Sigmoid colon (tissue), 6 donors: ENCODE measurements at regions not wholly inside any gene's neighbourhood (a gene's known extent, or its start where the extent isn't known, plus 50 kb on each side); places are given as distances from the start of the nearest gene placed in this dataset.

Experiments used
- DNase-seq: peaks from one replicate; pipeline ENCODE4 v3.0.0-alpha.2; 2019
- H3K27ac ChIP-seq, 4 donors: fragments of 200-600 bp; sonication (generic); one replicate each; pipeline ENCODE4 v1.5.1; 2016 to 2019; ENCODE audit warnings: mild to moderate bottlenecking in 1 of 4
- H3K27me3 ChIP-seq, 3 donors: fragments of 200-600 bp; sonication (generic); one replicate each; pipeline ENCODE4 v1.5.1; 2019; ENCODE audit warnings: mild to moderate bottlenecking in 1 of 3
- H3K36me3 ChIP-seq, 4 donors: fragments of 200-600 bp; sonication (generic); one replicate each; pipeline ENCODE4 v1.5.1; 2016 to 2019
- H3K4me1 ChIP-seq, 4 donors: fragments of 200-600 bp; sonication (generic); one replicate each; pipeline ENCODE4 v1.5.1; 2017 to 2019
- H3K4me3 ChIP-seq, 4 donors: fragments of 200-600 bp; sonication (generic); one replicate each; pipeline ENCODE4 v1.5.1; 2017 to 2019; ENCODE audit warnings: mild to moderate bottlenecking in 2 of 4, moderate library complexity in 1 of 4
- H3K9me3 ChIP-seq, 4 donors: fragments of 200-600 bp in 3 of 4; sonication (generic) in 3 of 4; one replicate each; pipeline versions ENCODE4 v1.5.1 to v1.6.1; 2013 to 2019
- CTCF ChIP-seq, 4 experiments: fragments of 450-650 bp in 3 of 4; fragments of 200-600 bp in 1 of 4; IDR thresholded peaks; one replicate each; pipeline ENCODE4 v1.5.1; 2016 to 2019; ENCODE audit warnings: antibody characterized with exemption in 4 of 4, mild to moderate bottlenecking in 3 of 4, moderate library complexity in 2 of 4
- EP300 ChIP-seq, 4 donors: sonication (generic); formaldehyde crosslinking; IDR thresholded peaks; one replicate each; pipeline ENCODE4 v1.6.1; 2017; ENCODE audit warnings: antibody characterized with exemption in 4 of 4
- POLR2A ChIP-seq, 2 donors: fragments of 450-650 bp; IDR thresholded peaks; one replicate each; pipeline ENCODE4 v1.6.1; 2016; ENCODE audit warnings: antibody characterized with exemption in 2 of 2, mild to moderate bottlenecking in 2 of 2, moderate library complexity in 2 of 2
- POLR2AphosphoS5 ChIP-seq, 4 donors: sonication (generic); formaldehyde crosslinking; IDR thresholded peaks; one replicate each; pipeline ENCODE4 v1.6.1; 2017; ENCODE audit warnings: antibody characterized with exemption in 4 of 4
- WGBS, 2 donors: extraction: QIAGEN DNeasy Blood & Tissue Kit; methylation state at CpG; one replicate each; pipeline ENCODE4 v1.1.7; 2013; 5-methylcytosine and 5-hydroxymethylcytosine counted together
- intact Hi-C: fragments of 100-400 bp; cut with DNase I; formaldehyde crosslinking; loops from one replicate; pipeline ENCODE4 v1.15.1; 2023
- donor health status: healthy with polysubstance abuse.
- donor health status: healthy.

GRCh38 chr21:43339668-43340067 lies 87.3 kb downstream of the SIK1 start:
- intact Hi-C loops = no loop called here

GRCh38 chr21:43338951-43339350 lies 88.0 kb downstream of the SIK1 start:
- intact Hi-C loops = no loop called here
- no peak for DNase-seq
- Histone ChIP-seq H3K9me3 (no peaks in the 10 kb centered on the region), H3K27me3 (no peaks in the 10 kb centered on the region), H3K4me1 (peaks cover 0 to 1% (median under 1%) of the 10 kb centered on the region in 4 donors), H3K36me3 (no peaks in the 10 kb centered on the region), H3K4me3 (no peak overlapping the region), H3K27ac (no peak overlapping the region)
- WGBS, 2 donors = 41 to 64% methylated on average over 5 of the region's 5 CpGs
- TF ChIP-seq POLR2A (IDR thresholded peaks at IDR 0.05) (no peak), CTCF (IDR thresholded peaks at IDR 0.05) (no peak), EP300 (IDR thresholded peaks at IDR 0.05) (no peak), POLR2AphosphoS5 (IDR thresholded peaks at IDR 0.05) (no peak)

More at GRCh38 chr21:43339668-43340067, 87.3 kb downstream of the SIK1 start:
- Histone ChIP-seq H3K27ac (no peak overlapping the region), H3K9me3 (no peaks in the 10 kb centered on the region), H3K4me1 (peaks cover 0 to 1% (median 0%) of the 10 kb centered on the region in 4 donors), H3K27me3 (no peaks in the 10 kb centered on the region), H3K4me3 (no peak overlapping the region), H3K36me3 (no peaks in the 10 kb centered on the region)
- 77 to 82% methylated on average over 16 of the region's 16 CpGs for WGBS, 2 donors
- TF ChIP-seq POLR2AphosphoS5 (IDR thresholded peaks at IDR 0.05) (no peak), POLR2A (IDR thresholded peaks at IDR 0.05) (no peak), CTCF (IDR thresholded peaks at IDR 0.05) (no peak), EP300 (IDR thresholded peaks at IDR 0.05) (no peak)
- DNase-seq = no peak

DNA sequence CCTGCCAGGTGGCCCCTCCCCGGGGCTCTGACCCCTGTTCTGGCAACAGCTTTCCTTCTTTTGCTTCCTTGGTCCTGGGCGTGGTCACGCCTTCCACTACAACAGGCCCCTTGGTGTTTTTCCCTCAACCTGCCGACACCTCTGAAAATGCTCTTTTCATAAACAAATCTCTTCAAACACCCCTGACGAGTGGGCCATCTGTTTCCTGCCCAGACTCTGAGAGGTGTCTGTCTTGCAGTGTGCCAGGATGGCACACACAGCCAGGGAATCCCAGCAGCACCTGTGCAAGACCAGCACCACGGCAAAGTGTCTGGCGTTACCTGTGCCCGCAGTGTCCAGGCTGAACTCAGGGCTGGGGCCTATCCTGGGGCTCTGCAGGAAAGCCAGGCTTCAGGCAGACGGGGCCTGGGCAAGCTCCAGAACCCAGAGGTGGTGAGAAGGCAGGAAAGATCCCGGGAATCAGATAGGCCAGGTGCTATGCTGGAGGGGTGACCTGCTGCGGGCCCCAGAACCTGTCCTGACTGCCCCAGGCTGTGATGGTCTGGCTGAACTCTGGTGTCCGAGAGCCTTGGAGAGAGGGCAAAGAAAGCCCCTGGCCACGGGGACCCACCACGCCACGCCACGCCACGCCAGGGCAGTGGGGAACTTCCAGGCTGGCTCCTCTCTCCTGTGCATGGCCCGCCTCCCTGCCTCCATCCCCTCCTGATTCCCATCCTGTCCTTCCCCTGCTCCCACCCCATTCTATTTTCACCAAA lies 88.9 kb downstream of the SIK1 start:
- intact Hi-C loops = no loop called here
- WGBS, 2 donors = 79 to 91% methylated on average over 18 of the region's 18 CpGs
- Histone ChIP-seq H3K36me3 (no peaks in the 10 kb centered on the region), H3K27me3 (no peaks in the 10 kb centered on the region), H3K9me3 (no peaks in the 10 kb centered on the region), H3K4me3 (no peak overlapping the region), H3K27ac (no peak overlapping the region), H3K4me1 (peaks cover 0 to 10% (median 9%) of the 10 kb centered on the region in 4 donors)
- DNase-seq = no peak
- no peak for TF ChIP-seq POLR2AphosphoS5 (IDR thresholded peaks at IDR 0.05)
- TF ChIP-seq POLR2A (IDR thresholded peaks at IDR 0.05) = no peak
- no peak for TF ChIP-seq EP300 (IDR thresholded peaks at IDR 0.05)
- TF ChIP-seq CTCF (IDR thresholded peaks at IDR 0.05) = no peak

DNA sequence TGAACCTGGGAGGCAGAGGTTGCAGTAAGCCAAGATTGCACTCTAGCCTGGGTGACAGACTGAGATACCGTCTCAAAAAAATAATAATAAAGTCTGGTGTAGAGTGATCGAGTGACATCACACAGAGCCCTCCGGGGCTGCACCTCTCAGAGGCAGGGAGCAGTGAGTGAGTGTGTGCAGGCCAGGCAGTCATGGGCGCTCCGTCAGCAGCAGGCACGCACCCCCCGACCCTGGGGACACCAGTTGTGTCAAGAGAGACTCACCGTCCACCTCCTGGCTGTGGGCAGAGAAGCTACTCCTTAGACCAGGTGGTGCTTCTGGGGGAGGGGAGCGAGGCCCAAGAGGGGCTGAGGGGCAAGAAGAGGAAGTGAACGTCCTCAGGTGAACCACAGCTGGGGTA lies 91.8 kb downstream of the SIK1 start:
- TF ChIP-seq CTCF (IDR thresholded peaks at IDR 0.05) (no peak), EP300 (IDR thresholded peaks at IDR 0.05) (no peak), POLR2A (IDR thresholded peaks at IDR 0.05) (no peak), POLR2AphosphoS5 (IDR thresholded peaks at IDR 0.05) (no peak)
- Histone ChIP-seq H3K9me3 (no peaks in the 10 kb centered on the region), H3K27ac (no peak overlapping the region), H3K4me1 (peaks cover 0 to 22% (median 21%) of the 10 kb centered on the region in 4 donors), H3K27me3 (no peaks in the 10 kb centered on the region), H3K36me3 (no peaks in the 10 kb centered on the region), H3K4me3 (no peak overlapping the region)
- DNase-seq = no peak
- intact Hi-C loops = no loop called here
- WGBS, 2 donors = 87 to 95% methylated on average over 10 of the region's 10 CpGs
